GM21825 (cell line): ENCODE measurements at regions not wholly inside any gene's neighbourhood (a gene's known extent, or its start where the extent isn't known, plus 50 kb on each side); places are given as distances from the start of the nearest gene placed in this dataset.

Experiments
- ATAC-seq: cut with Tn5 transposase; IDR thresholded peaks from one replicate; pipeline ENCODE4 v1.9.1; 2021; ENCODE audit warnings: mild to moderate bottlenecking, moderate library complexity; ENCODE audit not compliant: unreplicated experiment

DNA sequence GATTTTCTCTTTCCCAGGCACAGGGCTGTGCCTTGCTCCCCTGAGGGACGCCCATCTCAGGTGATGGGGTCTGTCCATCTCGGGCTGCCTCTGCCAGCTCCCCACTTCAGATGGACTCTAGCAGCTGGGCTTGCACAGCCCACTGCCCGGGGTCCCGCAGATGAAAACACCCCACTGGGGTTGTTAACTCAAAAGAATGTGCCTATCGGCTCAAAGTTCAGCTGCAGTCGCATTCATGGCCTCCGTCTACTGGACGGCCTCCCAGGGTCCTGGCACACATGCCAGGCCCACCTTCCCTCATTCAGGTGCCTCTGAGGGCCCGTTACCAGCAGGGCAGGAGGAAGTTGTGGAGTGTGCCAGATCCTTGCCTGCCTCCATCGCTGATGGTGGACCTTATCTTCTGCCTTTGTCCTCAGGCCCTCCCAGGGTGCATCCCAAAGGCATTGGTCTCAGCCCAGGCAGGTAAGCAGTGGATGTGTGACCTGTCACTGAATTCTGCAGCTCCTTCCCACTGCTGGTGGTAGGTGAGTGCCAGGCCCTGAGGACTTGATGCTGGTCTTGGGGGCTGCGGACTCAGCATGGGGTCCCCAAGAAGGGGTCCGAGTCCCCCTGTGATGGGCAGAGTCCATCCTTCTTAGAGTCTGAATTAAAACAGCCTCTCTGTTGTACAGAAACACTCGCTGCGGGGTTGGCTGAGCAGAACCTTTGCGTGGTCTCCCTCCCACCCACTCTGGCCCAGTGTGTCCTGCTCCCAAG is 324.6 kb upstream of the DIO3 start:
- ATAC-seq, result no peak

DNA sequence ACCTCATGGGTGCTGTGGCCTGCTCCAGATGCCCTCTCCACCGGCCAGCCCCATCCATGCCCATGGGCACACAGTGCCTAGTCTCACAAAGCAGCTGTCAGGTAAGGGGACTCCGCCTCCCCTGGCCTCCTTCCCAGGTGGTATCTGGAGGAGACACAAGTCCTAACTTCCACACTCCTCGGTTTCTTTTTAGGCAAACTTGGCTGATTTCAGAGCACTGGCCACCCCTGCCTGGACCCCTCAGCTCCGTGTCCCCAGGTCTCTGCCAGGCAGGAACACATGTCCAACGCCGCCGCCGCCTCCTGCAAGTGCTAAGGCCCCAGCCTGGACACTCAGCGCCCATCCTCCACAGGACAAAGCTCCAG is 324.1 kb upstream of the DIO3 start:
- ATAC-seq, result no peak

DNA sequence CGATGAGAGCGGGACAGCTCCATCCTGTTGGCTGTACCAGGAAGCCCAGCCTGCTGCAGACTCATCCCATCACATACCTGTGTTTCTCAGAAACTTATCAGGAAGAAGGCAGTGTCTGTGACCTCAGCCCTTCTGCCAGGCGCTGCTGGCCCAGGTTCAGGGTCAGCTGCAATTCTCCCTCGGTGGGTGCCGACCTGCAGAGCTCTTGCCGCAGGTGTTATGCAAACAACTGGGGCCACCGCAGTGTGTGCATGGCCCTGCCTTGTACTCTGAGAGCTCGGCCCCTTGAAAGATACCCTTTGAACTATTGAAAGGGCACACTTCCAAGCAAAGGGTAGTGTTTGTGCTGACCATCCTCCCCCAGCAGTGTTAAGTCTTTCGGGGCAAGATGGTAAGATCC is 322.2 kb upstream of the DIO3 start:
- no peak for ATAC-seq

DNA sequence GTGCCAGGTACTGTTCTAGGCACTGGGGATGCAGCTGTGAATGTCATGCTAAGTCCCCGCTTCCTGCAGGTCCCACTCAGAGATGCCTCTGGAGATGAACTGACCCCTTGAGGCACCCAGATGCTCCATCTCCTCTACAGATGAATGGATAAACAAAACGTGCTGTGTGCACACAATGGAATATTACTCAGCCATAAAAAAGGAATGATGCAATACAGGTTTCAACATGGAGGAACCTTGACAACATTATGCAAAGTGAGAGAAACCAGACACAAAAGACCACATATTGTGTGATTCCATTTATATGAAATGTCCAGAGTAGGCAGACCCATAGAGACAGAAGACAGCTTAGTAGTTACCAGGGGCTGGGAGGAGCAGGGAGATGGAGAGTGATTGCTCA is 320.1 kb upstream of the DIO3 start:
- ATAC-seq, result no peak

DNA sequence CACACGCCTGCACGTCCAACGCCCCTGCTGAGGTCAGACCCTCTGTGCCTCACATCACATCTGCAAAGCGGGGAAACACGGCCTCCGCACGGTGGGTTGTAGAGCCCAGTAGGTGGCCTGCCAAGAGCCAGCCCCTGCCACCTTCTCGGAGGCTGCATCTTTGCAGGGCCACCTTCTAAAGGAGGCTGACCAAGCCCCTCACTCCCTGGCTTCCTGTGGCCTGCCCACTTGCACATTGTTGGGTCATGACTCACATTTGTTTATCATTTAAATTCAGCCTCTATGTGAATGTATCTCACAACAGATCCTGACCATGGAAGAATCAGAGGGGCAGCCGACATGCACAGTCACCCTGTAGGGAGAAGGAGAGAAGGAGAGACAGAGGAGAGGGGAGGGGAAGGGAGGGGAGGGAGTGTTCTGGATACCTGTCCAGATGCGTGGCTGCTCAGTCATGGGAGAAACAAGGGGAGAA is 319.5 kb upstream of the DIO3 start:
- no peak for ATAC-seq

DNA sequence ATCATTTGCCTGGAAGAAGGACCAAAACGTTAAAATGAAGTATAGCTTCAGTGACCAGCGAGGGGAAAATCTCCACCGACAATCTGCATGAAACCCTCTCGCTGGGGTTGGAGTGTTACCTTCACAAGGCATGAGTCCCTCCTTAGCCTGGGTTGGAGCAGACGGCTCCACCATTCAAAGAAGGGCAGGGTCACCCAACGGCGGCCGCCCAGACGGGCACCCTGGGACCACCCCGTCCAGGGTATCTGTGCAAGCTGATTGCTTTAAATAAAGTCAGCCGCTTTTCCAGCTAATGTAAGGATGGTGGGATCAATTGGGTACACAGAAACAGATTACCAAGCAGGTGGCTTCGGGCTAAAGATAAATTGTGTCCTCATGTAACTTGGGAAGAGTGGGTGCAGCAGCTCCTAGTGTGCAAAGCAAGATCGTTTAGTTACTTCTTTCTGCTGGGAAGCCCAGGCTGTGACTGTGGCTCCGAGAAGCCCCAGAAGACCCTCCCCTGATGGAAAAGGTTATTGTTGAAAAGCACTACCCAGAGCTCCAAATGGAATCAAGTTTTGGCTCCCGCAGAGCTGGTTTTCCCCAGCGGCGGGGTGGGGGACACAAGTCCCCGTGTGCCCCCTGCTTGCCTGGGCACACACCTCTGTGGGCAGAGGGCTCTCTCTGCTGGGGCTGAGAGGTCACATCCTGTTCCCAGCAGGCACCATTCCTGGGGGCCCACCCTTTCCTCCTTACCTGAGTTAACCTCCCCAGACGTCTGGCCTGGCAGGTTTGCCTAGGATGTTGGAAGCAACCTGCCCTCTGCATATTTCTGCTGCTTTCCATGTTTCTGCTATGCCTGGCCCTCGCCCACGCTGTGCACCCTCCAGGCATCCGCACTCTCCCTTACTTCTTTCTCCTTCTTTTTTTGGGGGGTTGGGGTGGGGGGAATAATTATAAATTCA is 318.6 kb upstream of the DIO3 start:
- ATAC-seq, result no peak

DNA sequence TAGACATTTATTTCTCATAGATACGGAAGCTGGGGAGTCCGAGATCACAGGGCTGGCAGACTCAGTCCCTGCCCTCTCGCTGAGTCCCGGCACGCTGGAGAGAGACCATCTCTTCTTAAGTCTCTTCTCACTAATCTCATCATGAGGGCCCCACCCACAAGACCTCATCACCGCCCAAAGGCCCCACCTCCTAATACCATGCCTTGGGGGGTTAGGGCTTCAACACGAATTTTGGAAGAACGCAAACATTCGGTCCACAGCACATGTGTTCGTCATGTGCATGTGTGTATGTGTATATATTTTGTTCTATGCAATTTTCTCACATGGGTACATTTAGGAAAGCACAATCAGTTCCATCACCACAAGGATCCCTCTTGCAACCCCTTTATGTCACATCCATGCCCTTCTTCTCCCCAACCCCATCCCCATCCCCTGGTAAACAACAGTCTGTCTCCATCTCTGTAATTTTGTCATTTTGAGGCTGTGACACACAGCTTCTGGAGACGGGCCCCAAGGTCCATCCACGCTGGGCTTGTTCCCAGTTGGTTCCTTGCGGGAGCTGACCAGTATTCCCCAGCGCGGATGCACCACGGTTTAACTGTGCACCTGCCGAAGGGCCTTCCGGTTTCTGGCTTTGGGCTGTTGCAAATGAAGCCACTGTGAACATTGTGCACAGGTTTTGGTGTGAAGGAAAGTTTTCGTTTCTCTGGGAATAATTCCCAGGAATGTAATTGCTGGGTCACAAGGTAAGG is 317.5 kb upstream of the DIO3 start:
- ATAC-seq, result no peak

DNA sequence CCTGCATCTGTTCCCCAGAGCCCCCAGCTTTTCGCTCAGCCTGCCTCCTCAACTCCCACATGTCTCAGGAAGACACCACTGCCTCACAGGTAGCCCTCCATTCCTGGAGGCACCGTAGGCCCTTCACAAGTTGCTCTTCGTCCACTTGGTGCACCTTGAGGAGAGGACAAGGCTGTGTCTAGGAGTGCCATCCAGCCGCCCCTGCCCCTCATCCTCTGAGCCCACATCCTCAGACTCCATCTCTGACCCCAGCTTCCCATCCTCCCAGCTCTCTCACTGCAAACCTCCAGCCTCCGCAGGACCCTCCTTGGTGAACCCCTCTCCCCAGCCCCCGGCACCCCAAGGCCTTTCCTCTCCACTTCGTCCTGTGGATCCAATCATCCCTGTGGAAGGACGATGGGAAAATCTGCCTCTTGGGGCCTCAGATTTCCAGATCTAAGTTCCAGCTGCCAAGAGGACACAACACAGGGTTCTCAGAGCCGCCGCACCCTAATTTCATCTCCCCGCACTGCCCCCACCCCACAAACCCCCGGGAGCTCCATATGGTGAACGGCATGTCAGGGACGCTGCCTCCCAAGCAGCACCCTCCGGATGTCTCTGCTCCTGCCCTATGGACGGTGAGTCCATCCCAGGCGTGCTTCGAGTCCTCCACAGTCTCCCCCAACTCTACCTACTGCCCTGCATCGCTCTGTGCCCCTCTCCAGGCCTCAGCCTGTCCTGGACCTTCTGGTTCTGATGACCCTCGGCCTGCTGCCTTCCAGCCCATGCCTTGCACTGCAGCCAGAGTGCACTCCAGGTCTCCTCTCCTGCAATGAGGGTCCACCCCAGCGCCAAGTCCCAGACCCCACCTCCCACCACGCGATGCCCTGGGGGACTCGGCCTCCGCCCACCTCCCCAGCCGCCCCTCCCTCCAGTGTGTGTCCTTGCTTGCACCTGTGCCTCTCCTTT is 314.1 kb upstream of the DIO3 start:
- ATAC-seq, result no peak

DNA sequence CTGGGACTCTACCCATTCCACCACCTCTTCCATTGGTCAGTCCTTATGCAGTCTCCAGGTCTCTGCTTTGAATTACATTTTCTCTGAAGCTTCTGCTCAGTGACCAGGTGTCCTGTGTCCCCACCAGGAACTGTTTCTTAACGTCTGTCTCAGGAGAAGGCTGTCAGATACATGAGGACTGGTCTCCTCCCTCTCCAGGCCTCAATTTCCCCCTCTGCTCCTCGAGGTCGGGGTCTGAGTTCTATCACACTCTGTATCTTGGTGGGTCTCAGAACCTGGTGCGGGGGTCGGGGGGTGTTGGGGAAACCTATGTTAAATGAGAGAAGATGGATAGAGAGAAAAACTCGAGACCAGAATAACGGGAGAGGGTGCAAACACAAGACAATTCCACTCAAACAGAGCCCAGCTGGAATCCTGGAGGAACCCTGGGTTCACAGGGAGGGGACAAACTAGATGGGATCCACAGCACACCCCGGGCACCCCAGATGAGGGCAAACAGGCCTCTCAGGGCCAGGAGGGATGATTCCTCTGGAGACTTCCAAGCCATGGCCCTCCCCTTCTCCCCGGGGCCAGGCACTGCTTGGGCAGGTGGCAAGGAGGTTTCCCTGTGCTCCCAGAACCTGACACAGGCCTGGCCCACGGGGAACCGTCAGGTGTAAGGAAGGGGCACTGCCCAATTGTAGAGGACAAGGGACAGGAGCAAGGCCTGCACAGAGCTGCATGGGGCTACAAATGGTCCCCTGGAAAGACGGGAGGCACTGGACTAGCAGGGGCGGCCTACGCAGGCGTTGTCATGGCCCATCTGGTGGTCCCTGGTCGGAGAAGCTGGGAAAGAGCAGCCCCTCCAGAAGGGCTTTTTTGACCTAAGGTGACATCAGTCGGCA is 313.2 kb upstream of the DIO3 start:
- ATAC-seq, result no peak

DNA sequence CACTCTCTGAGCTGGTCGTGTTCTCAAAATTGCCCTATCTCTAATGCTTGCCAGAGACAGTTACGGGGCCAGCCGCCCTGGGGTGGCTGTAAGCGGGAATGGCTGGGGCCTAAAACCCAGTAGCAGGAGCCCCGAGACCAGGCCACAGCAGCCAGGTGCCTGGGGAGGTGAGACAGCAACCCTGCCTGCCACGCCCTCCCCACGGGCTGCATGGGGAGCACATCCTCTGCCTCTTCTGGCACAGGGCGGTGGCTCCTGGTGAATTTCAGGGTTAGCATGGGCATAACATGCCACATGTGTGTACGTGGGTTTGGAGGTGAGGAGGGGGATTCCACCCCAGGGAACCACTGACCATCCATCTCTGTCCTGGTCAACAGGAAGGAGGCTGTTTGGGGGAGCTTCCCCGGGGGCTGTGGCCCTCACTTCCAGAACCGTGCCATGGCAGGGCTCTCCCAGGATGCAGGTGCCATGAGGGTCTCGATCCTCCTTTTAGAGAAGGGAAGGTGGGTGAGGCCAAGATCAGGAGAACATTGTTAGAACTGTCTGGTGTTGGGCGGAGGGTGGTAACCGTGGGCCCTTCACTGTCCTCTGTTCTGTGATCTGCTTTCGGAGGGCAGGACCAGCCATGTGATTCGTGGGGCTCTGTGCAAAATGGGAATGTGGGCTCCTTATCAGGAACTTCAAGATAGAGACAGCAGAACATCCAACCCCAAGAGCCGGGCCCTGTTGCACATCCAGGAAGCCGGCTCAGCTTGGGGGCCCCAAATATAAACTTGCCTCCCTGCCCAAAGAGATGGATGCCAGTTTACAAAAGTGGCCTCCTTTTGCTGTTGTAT is 312.2 kb upstream of the DIO3 start:
- ATAC-seq, result no peak

DNA sequence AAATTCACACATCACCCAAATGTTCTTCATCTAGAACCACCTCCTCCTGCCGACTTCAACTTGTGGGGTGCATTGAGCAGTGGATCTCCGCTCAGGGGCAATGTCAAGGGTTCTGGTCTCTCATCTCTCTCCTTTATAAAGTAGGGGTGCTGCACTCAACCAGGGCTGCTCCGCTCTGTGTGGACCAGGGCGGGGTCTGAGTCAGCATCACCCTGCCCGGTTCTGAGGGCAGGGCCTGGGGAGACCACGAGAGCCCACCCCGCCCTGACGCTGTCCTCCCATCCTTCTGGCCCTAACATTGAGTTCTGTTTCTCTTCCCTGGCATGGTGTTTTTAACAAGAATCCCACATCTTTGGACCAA is 311.6 kb upstream of the DIO3 start:
- no peak for ATAC-seq

DNA sequence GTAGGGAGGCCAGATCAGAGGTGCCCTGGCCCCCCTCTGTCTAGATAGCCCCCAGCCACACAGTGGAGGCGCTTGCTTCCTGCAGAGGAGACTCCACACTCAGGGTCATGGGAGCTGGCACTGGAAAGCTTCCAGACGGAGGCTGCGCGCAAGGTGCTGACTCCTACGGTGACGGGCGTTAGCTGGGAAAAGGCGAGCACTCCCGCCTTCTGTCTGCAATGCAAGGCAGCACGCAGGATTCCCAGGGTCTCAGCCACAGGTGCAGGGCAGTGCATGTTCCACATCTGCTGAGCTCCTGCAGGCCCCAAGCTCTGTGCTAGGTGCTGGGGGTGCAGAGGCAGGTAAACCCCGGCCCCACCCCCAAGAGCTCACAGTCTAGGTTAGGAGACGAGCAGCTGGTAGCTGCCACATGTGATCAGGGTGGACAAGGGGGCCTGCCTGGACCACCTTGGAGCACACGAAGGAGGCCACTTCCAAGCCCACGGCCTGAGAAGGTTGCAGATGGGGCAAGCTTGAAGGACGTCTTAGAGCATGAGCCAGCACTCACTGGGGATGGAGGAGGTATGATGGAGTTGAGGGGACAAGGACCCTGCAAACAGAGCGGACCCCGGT is 310.9 kb upstream of the DIO3 start:
- ATAC-seq, result no peak

DNA sequence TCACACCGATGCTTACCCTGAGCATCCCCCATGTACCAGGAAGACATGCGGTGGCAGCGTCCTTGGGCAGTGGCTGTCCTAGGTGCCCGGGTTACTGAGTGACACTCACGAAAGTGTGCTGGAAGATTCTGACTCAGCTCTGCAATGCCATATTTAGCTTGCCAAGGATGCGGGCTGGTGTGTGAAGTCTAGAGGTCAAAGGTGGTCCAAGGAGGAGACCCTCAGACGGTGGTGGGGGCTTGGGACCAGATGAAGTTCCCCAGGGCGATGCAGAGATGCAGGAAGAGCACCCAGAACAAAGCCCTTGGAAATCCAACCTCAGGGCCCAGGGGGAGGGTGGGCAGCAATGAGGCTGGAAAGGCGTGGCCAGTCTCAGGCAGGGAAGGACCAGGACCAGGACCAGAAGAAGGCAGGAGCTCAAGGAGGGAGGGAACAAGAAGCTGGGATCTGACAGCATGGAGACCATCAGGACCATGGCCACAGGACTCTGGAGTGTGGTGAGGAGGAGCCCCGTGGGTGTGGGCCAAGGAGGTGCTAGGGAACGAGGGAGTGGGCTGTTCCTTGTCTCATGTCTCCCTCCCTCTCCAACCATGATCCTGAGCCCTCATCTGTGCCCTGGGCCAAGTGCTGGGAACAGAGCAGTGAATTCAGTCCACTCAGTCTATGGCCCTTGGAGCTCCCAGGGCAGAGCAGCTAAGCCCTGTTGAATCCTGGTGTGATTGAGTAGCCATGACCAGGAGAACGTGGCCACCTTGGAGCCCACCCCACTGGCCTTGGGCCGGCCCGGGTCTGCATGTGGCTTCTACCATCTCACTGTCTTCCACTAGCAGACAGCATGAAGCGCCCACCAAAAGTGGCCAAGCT is 310.1 kb upstream of the DIO3 start:
- ATAC-seq, result no peak

DNA sequence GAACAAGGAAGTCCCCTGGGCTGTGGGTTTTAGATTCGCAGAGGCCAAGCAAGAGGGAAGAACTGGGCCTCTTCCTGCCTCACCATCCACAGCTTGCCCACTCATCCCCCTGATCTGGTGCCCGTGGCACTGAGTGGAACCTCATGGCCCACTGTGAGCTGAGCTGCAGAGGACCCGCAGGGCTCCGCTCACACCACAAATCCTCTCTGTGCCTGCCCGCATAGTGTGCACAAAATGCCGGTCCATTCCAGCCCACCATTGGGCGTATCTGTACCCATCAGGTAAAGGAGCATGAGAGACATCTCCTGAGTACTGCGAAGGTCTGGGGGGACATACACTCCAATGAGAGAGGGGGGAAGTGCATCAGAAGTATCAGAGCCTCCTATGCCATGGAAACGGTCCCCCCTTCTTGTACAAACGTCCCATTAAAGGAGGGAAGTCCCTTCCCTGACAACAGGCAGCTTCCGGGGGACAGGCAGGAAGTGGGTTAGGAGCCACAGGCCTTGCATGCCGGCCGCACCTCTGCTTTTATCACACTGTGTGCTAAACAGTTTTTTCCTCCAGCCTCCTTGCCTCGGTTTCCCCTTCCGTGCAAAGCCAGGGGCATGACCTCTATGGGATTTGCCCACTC is 309.4 kb upstream of the DIO3 start:
- no peak for ATAC-seq

DNA sequence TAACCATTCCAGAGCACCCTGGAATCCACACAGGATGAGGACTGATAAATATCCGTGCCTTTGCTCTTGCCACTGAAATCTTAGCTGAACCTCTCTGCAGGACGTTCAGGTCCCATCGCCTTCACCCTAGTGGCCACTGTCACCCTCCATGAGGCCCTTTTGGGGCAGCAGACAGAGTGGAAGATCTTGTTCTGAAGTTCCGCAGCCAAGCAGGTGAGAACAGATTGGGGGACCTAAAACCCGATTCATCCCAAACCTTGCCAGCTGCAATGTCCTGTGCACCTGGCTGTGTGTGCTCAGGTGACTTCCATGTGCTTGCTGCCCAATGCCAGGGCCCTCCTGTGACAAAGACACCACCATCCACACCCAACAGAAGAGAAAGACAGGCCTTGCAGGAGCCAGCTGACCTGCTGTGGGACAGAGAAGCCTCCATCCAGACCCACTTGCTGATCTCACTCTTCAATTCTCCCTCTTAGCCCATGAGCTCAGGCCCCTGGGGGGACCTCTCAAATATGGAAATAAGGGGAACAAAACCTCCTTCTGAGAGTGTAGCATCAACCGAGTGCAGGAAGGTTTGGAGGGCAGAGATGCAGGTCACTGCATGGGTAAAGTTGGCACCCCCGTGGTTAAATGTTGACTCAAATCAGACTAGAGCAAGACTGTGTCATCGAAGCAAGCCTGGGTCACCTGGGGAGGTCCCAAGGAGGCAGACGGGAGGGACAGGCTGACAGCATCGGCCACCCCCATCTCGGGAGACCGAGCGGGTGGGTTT is 308.7 kb upstream of the DIO3 start:
- ATAC-seq, result no peak

DNA sequence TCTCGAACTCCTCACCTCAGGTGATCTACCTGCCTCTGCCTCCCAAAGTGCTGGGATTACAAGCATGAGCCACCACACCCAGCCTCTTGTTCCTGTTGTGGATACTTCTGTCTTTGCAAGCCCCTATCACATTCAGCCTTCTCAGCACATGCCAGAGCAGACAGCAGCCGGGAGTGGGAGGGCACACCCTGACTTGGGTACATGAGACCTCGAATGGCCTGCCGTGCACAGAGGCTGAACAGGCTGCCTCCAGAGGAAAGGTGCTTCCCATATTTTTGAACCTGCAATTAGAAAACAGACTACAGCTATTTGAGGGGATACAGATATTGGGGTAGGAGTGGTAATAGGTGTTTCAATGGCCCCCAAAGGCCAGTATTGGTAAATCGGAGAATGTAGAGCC is 307.3 kb upstream of the DIO3 start:
- no peak for ATAC-seq
